OCI-LY7 (cell line): ENCODE measurements at regions not wholly inside any gene's neighbourhood (a gene's known extent, or its start where the extent isn't known, plus 50 kb on each side); places are given as distances from the start of the nearest gene placed in this dataset.

Experiments
- BruUV-seq: library from RNA; stranded (reverse); fragments of 400-500 nt; replicated peaks from 2 replicates; lab custom pipeline; 2021; lab: Mats Ljungman, UMichigan
- CTCF ChIA-PET: fragments of 300-600 bp; sonication (Branson Sonifier 250); formaldehyde crosslinking; loops from one replicate; lab custom pipeline; 2022; ENCODE audit warnings: antibody characterized with exemption; ENCODE audit not compliant: unreplicated experiment; lab: Charles Lee
- POLR2A ChIA-PET: fragments of 300-600 bp; sonication (Branson Sonifier 250); formaldehyde crosslinking; loops from one replicate; lab custom pipeline; 2022; ENCODE audit warnings: antibody characterized with exemption; lab: Charles Lee
- DNase-seq: peaks from one replicate; pipeline ENCODE4 v3.0.0-alpha.2; 2015; ENCODE audit warnings: low spot score
- H2AFZ ChIP-seq: fragments of 200-600 bp; sonication (generic), shearing (Covaris generic); 2 replicates; pipeline ENCODE4 v1.6.1; 2014; ENCODE audit warnings: mild to moderate bottlenecking, antibody characterized with exemption, low read length, moderate library complexity
- H3K27ac ChIP-seq: fragments of 200-600 bp; sonication (generic); 2 replicates; pipeline ENCODE4 v1.5.1; 2014; ENCODE audit warnings: mixed run types, low read depth, mild to moderate bottlenecking, moderate library complexity, low read length, inconsistent platforms; ENCODE audit not compliant: poor library complexity, severe bottlenecking
- H3K36me3 ChIP-seq: fragments of 200-600 bp; sonication (generic); 2 replicates; pipeline ENCODE4 v1.6.1; 2014; ENCODE audit warnings: mild to moderate bottlenecking, antibody characterized with exemption, low read length, moderate library complexity, mixed read lengths; ENCODE audit not compliant: insufficient read depth
- H3K4me1 ChIP-seq: fragments of 200-600 bp; sonication (generic); 2 replicates; pipeline ENCODE4 v1.5.1; 2014; ENCODE audit warnings: mild to moderate bottlenecking, low read length; ENCODE audit not compliant: insufficient read depth, poor library complexity, severe bottlenecking
- H3K4me2 ChIP-seq: fragments of 200-600 bp; sonication (generic); 2 replicates; pipeline ENCODE4 v1.6.1; 2014; ENCODE audit warnings: mild to moderate bottlenecking, low read length
- H3K4me3 ChIP-seq: fragments of 200-600 bp; sonication (generic); 2 replicates; pipeline ENCODE4 v1.5.1; 2014; ENCODE audit warnings: mild to moderate bottlenecking, low read depth, low read length; ENCODE audit not compliant: poor library complexity, severe bottlenecking
- H3K79me2 ChIP-seq: fragments of 200-600 bp; sonication (generic); 2 replicates; pipeline ENCODE4 v1.6.1; 2016; ENCODE audit warnings: low read depth, mild to moderate bottlenecking, low read length, moderate library complexity, mixed read lengths; ENCODE audit not compliant: insufficient read depth
- H3K9me2 ChIP-seq: fragments of 200-600 bp; sonication (generic); 2 replicates; pipeline ENCODE4 v1.6.1; 2016; ENCODE audit warnings: mild to moderate bottlenecking, low read length, mixed read lengths; ENCODE audit not compliant: insufficient read depth
- H3K9me3 ChIP-seq: fragments of 200-600 bp; sonication (generic); 2 replicates; pipeline ENCODE4 v1.6.1; 2014; ENCODE audit warnings: mild to moderate bottlenecking, mixed run types, low read length, mixed read lengths
- H4K20me1 ChIP-seq: fragments of 200-600 bp; sonication (generic); 2 replicates; pipeline ENCODE4 v1.6.1; 2014; ENCODE audit warnings: mild to moderate bottlenecking, antibody characterized with exemption, low read length, moderate library complexity, mixed read lengths; ENCODE audit not compliant: insufficient read depth
- EZH2phosphoT487 ChIP-seq: fragments of 200-600 bp; sonication (generic); IDR thresholded peaks from 2 replicates; pipeline ENCODE4 v1.6.1; 2018; ENCODE audit warnings: low read depth, borderline replicate concordance, mild to moderate bottlenecking, mixed run types, antibody characterized with exemption, low read length, moderate library complexity, mixed read lengths
- intact Hi-C: fragments of 100-400 bp; cut with micrococcal nuclease; formaldehyde crosslinking; loops from one replicate; pipeline ENCODE4 v1.10.0; 2022; ENCODE audit not compliant: unreplicated experiment
- TF ChIP-seq, protein P1 (sequence below): fragments of 200-600 bp; sonication (generic); conservative IDR thresholded peaks from 2 replicates; pipeline ENCODE4 v1.5.1; 2014; ENCODE audit warnings: mild to moderate bottlenecking, antibody characterized with exemption, low read length, moderate library complexity, mixed read lengths

DNA sequence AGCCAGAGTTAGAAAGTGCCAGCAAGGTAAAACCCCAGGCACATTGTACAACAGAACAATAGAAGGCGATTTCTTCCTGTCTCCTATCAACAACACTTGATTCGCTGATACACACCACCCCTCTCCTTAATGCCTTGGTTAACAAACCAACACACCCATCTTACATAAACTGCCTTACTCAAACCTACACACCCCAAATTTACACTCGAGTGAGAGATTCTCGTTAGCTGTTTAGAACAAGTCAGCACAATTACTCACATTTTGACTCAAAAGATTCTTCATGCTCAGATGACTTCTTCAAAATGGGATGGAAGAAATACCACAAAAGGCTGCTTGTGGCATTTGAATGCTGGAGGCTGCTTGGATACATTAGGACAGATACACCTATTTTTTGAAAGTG, 80.0 kb upstream of the FOXQ1 start:
- Histone ChIP-seq H3K4me1 (no peaks in the 10 kb centered on the region), H4K20me1 (no peaks in the 10 kb centered on the region), H3K9me3 (no peaks in the 10 kb centered on the region), H2AFZ (no peak overlapping the region), H3K9me2 (no peaks in the 10 kb centered on the region), H3K27ac (no peak overlapping the region), H3K79me2 (no peaks in the 10 kb centered on the region), H3K4me2 (no peak overlapping the region), H3K36me3 (no peaks in the 10 kb centered on the region), H3K4me3 (no peak overlapping the region)
- no peak for DNase-seq
- ChIA-PET CTCF (no interaction called here), POLR2A (no interaction called here)
- intact Hi-C loops: no loop called here
- BruUV-seq: no TSS peak
- TF ChIP-seq, protein P1, sequence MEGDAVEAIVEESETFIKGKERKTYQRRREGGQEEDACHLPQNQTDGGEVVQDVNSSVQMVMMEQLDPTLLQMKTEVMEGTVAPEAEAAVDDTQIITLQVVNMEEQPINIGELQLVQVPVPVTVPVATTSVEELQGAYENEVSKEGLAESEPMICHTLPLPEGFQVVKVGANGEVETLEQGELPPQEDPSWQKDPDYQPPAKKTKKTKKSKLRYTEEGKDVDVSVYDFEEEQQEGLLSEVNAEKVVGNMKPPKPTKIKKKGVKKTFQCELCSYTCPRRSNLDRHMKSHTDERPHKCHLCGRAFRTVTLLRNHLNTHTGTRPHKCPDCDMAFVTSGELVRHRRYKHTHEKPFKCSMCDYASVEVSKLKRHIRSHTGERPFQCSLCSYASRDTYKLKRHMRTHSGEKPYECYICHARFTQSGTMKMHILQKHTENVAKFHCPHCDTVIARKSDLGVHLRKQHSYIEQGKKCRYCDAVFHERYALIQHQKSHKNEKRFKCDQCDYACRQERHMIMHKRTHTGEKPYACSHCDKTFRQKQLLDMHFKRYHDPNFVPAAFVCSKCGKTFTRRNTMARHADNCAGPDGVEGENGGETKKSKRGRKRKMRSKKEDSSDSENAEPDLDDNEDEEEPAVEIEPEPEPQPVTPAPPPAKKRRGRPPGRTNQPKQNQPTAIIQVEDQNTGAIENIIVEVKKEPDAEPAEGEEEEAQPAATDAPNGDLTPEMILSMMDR: no peak

- Histone ChIP-seq H3K79me2 (no peaks in the 10 kb centered on the region), H3K4me1 (no peaks in the 10 kb centered on the region), H3K27ac (no peak overlapping the region), H3K4me2 (no peak overlapping the region), H3K36me3 (no peaks in the 10 kb centered on the region), H4K20me1 (no peaks in the 10 kb centered on the region), H3K4me3 (no peak overlapping the region), H2AFZ (no peak overlapping the region), H3K9me2 (no peaks in the 10 kb centered on the region), H3K9me3 (no peaks in the 10 kb centered on the region)
- no peak for TF ChIP-seq EZH2phosphoT487
- TF ChIP-seq, protein P1: no peak
- DNase-seq: no peak
- POLR2A ChIA-PET: no interaction called here
- CTCF ChIA-PET: no interaction called here
- no TSS peak for BruUV-seq
- intact Hi-C loops: no loop called here
Observed at GRCh38 chr6:1230689-1231605, 81.0 kb upstream of the FOXQ1 start.

GRCh38 chr6:1230281-1230680, 81.6 kb upstream of the FOXQ1 start:
- POLR2A ChIA-PET: no interaction called here

More at GRCh38 chr6:1230281-1230680, 81.6 kb upstream of the FOXQ1 start:
- H4K20me1 ChIP-seq: no peaks in the 10 kb centered on the region
- no peaks in the 10 kb centered on the region for H3K9me3 ChIP-seq
- H3K4me3 ChIP-seq: no peak overlapping the region
- no peaks in the 10 kb centered on the region for H3K79me2 ChIP-seq
- no TSS peak for BruUV-seq
- DNase-seq: no peak
- CTCF ChIA-PET: no interaction called here
- no peak for TF ChIP-seq EZH2phosphoT487
- TF ChIP-seq, protein P1: no peak
- H2AFZ ChIP-seq: no peak overlapping the region
- H3K4me2 ChIP-seq: no peak overlapping the region
- no peaks in the 10 kb centered on the region for H3K36me3 ChIP-seq
- H3K9me2 ChIP-seq: no peaks in the 10 kb centered on the region
- intact Hi-C loops: no loop called here
- H3K27ac ChIP-seq: no peak overlapping the region
- no peaks in the 10 kb centered on the region for H3K4me1 ChIP-seq
